Vagina (tissue), 2 donors: ENCODE measurements at regions not wholly inside any gene's neighbourhood (a gene's known extent, or its start where the extent isn't known, plus 50 kb on each side); places are given as distances from the start of the nearest gene placed in this dataset.

Source experiments
- DNase-seq, 2 donors: peaks; one replicate each; pipeline ENCODE4 v3.0.0-alpha.2; 2017; ENCODE audit errors: extremely low spot score in 2 of 2
- H3K27ac ChIP-seq: fragments of 200-600 bp; sonication (generic); one replicate; pipeline ENCODE4 v1.5.1; 2019
- H3K27me3 ChIP-seq: fragments of 200-600 bp; sonication (generic); one replicate; pipeline ENCODE4 v1.5.1; 2019
- H3K36me3 ChIP-seq, 2 donors: fragments of 200-600 bp; sonication (generic); one replicate each; pipeline ENCODE4 v1.5.1; 2017 to 2019
- H3K4me1 ChIP-seq: fragments of 200-600 bp; sonication (generic); one replicate; pipeline ENCODE4 v1.5.1; 2019
- H3K4me3 ChIP-seq, 2 donors: fragments of 200-600 bp; sonication (generic); 1 replicate in 1 of 2; 2 replicates in 1 of 2; pipeline ENCODE4 v1.5.1; 2016 to 2019
- H3K9me3 ChIP-seq: fragments of 200-600 bp; sonication (generic); one replicate; pipeline ENCODE4 v1.5.1; 2019
- CTCF ChIP-seq, 3 experiments: fragments of 450-650 bp in 2 of 3; fragments of 200-600 bp in 1 of 3; sonication (generic) in 1 of 3; IDR thresholded peaks; one replicate each; pipeline ENCODE4 v1.5.1; 2017 to 2019; ENCODE audit warnings: antibody characterized with exemption in 3 of 3, mild to moderate bottlenecking in 2 of 3, moderate library complexity in 2 of 3
- POLR2A ChIP-seq, 2 donors: fragments of 450-650 bp; IDR thresholded peaks; one replicate each; pipeline ENCODE4 v1.6.1; 2017; ENCODE audit warnings: antibody characterized with exemption in 2 of 2, mild to moderate bottlenecking in 2 of 2, moderate library complexity in 2 of 2
- POLR2AphosphoS5 ChIP-seq, 2 donors: sonication (generic); formaldehyde crosslinking; IDR thresholded peaks; one replicate each; pipeline ENCODE4 v1.9.0; 2017; ENCODE audit warnings: antibody characterized with exemption in 2 of 2, mild to moderate bottlenecking in 2 of 2, low read depth in 1 of 2; ENCODE audit not compliant: insufficient read depth in 1 of 2
- intact Hi-C: fragments of 100-400 bp; cut with DNase I; formaldehyde crosslinking; loops from one replicate; pipeline ENCODE4 v1.15.1; 2023

DNA sequence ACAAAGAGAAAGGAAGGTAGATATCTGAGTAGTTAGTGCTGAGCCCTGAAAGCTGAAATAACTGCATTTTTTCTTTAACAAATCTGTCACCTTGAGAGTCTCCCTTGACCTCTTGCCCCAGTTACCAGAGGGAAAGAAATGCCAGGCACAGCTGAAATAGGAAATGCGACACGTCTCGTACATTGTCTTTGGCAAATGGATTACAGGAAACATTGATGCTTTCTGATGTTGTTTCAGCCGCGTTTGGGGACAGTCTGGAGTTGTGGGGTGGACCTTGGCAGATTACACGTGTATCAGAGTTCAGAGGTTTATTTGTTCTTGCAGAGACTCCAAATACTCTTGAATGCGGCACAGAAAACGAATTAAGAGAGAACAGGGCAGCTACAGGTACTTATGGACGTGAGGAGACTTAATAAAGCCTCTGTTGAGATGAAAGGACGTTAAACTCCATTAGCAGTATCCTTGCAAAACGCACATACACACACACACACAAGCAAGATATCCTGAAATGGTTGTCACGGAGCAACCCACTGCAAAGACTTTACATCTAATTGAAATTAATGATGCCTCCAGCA, 272.8 kb upstream of the RORA start:
- Histone ChIP-seq H3K4me1 (no peaks in the 10 kb centered on the region), H3K9me3 (no peaks in the 10 kb centered on the region), H3K36me3 (no peaks in the 10 kb centered on the region), H3K27me3 (no peaks in the 10 kb centered on the region), H3K27ac (no peak overlapping the region), H3K4me3 (no peak overlapping the region)
- DNase-seq = no peak
- TF ChIP-seq POLR2AphosphoS5 (IDR thresholded peaks at IDR 0.05; ENCODE audit: insufficient read depth in 1 of 2, low read depth in 1 of 2) (no peak), CTCF (IDR thresholded peaks at IDR 0.05) (no peak), POLR2A (IDR thresholded peaks at IDR 0.05) (no peak)
- intact Hi-C loops = no loop called here

DNA sequence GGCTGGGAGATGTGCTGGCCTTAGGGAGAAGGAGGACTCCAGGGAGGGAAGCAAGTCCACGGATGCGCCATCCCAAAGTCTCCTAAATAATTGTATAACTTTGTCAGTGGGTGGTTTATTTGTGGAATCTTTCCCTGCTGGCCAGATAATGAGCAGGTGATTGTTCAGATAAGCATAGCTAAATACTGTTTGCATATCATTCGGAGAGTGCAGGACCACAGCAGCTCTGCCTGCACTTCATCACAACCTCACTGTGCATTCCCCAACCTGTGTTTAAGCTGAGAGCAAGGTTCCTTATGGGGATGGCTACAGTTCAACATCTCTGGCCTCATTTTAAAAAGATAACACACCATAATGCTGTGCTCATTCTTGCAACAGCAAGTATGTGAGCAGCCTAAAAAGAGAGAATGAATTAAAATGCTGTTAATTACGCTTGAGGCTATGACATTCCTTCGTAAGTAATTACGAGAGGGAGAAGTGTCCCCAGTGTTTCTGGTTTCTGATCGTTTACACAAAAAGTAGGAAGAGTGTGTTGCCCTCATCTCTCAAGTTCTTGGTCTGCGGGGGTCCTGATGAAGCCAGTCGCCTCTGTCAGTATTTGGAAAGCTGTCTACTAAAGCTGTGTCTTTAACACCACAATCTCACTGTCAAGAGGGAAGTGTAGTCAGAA, 272.0 kb upstream of the RORA start:
- no peak for DNase-seq
- no peaks in the 10 kb centered on the region for H3K9me3 ChIP-seq
- no peaks in the 10 kb centered on the region for H3K36me3 ChIP-seq
- no peak overlapping the region for H3K4me3 ChIP-seq
- intact Hi-C loops = no loop called here
- TF ChIP-seq CTCF (IDR thresholded peaks at IDR 0.05) (no peak), POLR2A (IDR thresholded peaks at IDR 0.05) (no peak), POLR2AphosphoS5 (IDR thresholded peaks at IDR 0.05; ENCODE audit: insufficient read depth in 1 of 2, low read depth in 1 of 2) (no peak)
- no peaks in the 10 kb centered on the region for H3K27me3 ChIP-seq
- H3K27ac ChIP-seq = no peak overlapping the region
- no peaks in the 10 kb centered on the region for H3K4me1 ChIP-seq

GRCh38 chr15:61500523-61500922, 271.4 kb upstream of the RORA start:
- Histone ChIP-seq H3K27me3 (no peaks in the 10 kb centered on the region), H3K4me3 (no peak overlapping the region), H3K9me3 (no peaks in the 10 kb centered on the region), H3K27ac (no peak overlapping the region), H3K36me3 (no peaks in the 10 kb centered on the region), H3K4me1 (no peaks in the 10 kb centered on the region)
- no peak for TF ChIP-seq CTCF (IDR thresholded peaks at IDR 0.05)
- TF ChIP-seq POLR2AphosphoS5 (IDR thresholded peaks at IDR 0.05; ENCODE audit: insufficient read depth in 1 of 2, low read depth in 1 of 2) = no peak
- TF ChIP-seq POLR2A (IDR thresholded peaks at IDR 0.05) = no peak
- intact Hi-C loops = no loop called here
- DNase-seq = no peak

GRCh38 chr15:61499376-61499775, 270.3 kb upstream of the RORA start:
- no peaks in the 10 kb centered on the region for H3K4me1 ChIP-seq

More at GRCh38 chr15:61499376-61499775, 270.3 kb upstream of the RORA start:
- H3K27ac ChIP-seq = no peak overlapping the region
- DNase-seq = no peak
- H3K4me3 ChIP-seq = no peak overlapping the region
- H3K36me3 ChIP-seq = no peaks in the 10 kb centered on the region
- intact Hi-C loops = no loop called here
- no peaks in the 10 kb centered on the region for H3K27me3 ChIP-seq
- H3K9me3 ChIP-seq = no peaks in the 10 kb centered on the region
- TF ChIP-seq CTCF (IDR thresholded peaks at IDR 0.05) (no peak), POLR2AphosphoS5 (IDR thresholded peaks at IDR 0.05; ENCODE audit: insufficient read depth in 1 of 2, low read depth in 1 of 2) (no peak), POLR2A (IDR thresholded peaks at IDR 0.05) (no peak)
